Stimulated activated naive CD4-positive, alpha-beta T cell treated with Interleukin-2 at 50 U/mL for 16 hours (primary cell): ENCODE measurements at regions not wholly inside any gene's neighbourhood (a gene's known extent, or its start where the extent isn't known, plus 50 kb on each side); places are given as distances from the start of the nearest gene placed in this dataset.

ENCODE experiments used
- DNase-seq: peaks from one replicate; lab custom pipeline; 2025; lab: John Stamatoyannopoulos, UW

- no peak for DNase-seq
Observed at GRCh38 chr6:105494688-105495087, 91.8 kb upstream of the PREP start.

GRCh38 chr6:105493736-105494135 lies 90.9 kb upstream of the PREP start:
- DNase-seq: no peak

GRCh38 chr6:105492706-105493673 lies 90.1 kb upstream of the PREP start:
- no peak for DNase-seq

GRCh38 chr6:105489216-105489530 lies 86.3 kb upstream of the PREP start:
- no peak for DNase-seq

GRCh38 chr6:105488516-105489215 lies 85.8 kb upstream of the PREP start:
- no peak for DNase-seq

- no peak for DNase-seq
Observed at GRCh38 chr6:105487040-105487790, 84.3 kb upstream of the PREP start.

GRCh38 chr6:105485456-105485855 lies 82.6 kb upstream of the PREP start:
- DNase-seq: no peak

- no peak for DNase-seq
Observed at GRCh38 chr6:105484238-105485161, 81.6 kb upstream of the PREP start.

- no peak for DNase-seq
Observed at GRCh38 chr6:105483492-105483891, 80.6 kb upstream of the PREP start.

GRCh38 chr6:105482921-105483320 lies 80.0 kb upstream of the PREP start:
- no peak for DNase-seq

- DNase-seq: no peak
Observed at GRCh38 chr6:105482227-105482844, 79.5 kb upstream of the PREP start.

- no peak for DNase-seq
Observed at GRCh38 chr6:105476978-105477377, 74.1 kb upstream of the PREP start.

GRCh38 chr6:105474234-105474633 lies 71.4 kb upstream of the PREP start:
- no peak for DNase-seq

- no peak for DNase-seq
Observed at GRCh38 chr6:105469946-105470345, 67.1 kb upstream of the PREP start.

- DNase-seq: no peak
Observed at GRCh38 chr6:105468850-105469249, 66.0 kb upstream of the PREP start.

GRCh38 chr6:105460860-105461259 lies 58.0 kb upstream of the PREP start:
- no peak for DNase-seq

GRCh38 chr6:105459864-105460263 lies 57.0 kb upstream of the PREP start:
- no peak for DNase-seq

- peak; percentile 20 for DNase-seq
Observed at GRCh38 chr6:105459049-105459448, 56.2 kb upstream of the PREP start.

- no peak for DNase-seq
Observed at GRCh38 chr6:105458551-105458950, 55.7 kb upstream of the PREP start.

GRCh38 chr6:105458084-105458483 lies 55.2 kb upstream of the PREP start:
- no peak for DNase-seq

GRCh38 chr6:105453968-105454367 lies 51.1 kb upstream of the PREP start:
- DNase-seq: no peak
